Choroid plexus epithelial cell (primary cell): ENCODE measurements at regions not wholly inside any gene's neighbourhood (a gene's known extent, or its start where the extent isn't known, plus 50 kb on each side); places are given as distances from the start of the nearest gene placed in this dataset.

Experiments
- DNase-seq: peaks from one replicate; pipeline ENCODE4 v3.0.0-alpha.2; 2010; ENCODE audit warnings: low read depth
- H3K4me3 ChIP-seq: 2 replicates; pipeline ENCODE4 v1.5.1; 2011; ENCODE audit warnings: low read depth, mild to moderate bottlenecking, control low read depth, low read length, moderate library complexity
- CTCF ChIP-seq: conservative IDR thresholded peaks from 2 replicates; pipeline ENCODE4 v1.5.1; 2011; ENCODE audit warnings: low read depth, mild to moderate bottlenecking, control low read depth, inconsistent platforms, low read length, moderate library complexity

- no peak for TF ChIP-seq CTCF
- no peak overlapping the region for H3K4me3 ChIP-seq
- peak; percentile 85 for DNase-seq
Measured at GRCh38 chr2:47309952-47310800, 58.9 kb upstream of the EPCAM start.

- H3K4me3 ChIP-seq = no peak overlapping the region
- no peak for DNase-seq
- TF ChIP-seq CTCF = no peak
Measured at GRCh38 chr2:47309472-47309951, 59.6 kb upstream of the EPCAM start.

DNA sequence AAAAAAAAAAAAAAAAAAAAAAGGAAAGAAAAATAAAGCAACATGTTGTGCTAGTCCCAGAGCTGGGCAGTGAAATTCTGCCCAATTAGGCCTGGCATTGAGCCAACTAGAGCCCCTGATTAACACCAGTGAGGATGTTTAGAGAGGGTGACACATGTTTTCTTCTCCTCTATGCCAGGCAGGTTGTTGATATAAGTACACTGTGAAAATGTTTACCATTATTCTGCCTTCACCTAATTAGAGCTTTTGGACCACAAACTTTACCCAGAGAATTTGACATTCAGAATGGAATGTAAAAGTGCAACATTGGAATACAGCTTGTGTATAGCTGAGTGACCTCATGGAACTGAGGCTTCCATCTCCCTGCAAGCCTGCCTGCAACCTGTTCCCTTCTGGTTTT, 62.0 kb upstream of the EPCAM start:
- H3K4me3 ChIP-seq = no peak overlapping the region
- DNase-seq = peak; percentile 55
- TF ChIP-seq CTCF = no peak

DNA sequence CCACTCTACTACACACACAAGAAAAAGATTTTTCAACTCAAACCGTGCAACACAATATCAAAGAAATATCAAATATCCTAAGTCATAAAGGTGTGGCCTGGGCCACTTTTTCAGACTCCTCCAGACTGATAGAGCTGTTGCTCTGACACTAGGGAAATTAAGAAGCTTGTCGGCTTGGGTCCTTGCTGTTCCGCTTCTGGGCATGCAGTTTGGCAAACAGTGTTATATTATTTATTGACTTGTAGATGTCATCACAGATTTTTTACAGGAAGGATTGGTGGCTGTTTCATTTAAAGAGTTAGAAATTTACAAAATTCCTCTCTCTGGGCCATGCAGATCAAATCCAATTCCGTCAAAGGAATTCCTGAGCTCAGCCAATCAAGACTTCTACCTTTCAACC, 64.5 kb upstream of the EPCAM start:
- no peak for DNase-seq
- TF ChIP-seq CTCF = no peak
- no peak overlapping the region for H3K4me3 ChIP-seq

GRCh38 chr2:47303341-47304148, 65.6 kb upstream of the EPCAM start:
- DNase-seq = peak; percentile 39
- H3K4me3 ChIP-seq = no peak overlapping the region
- no peak for TF ChIP-seq CTCF

GRCh38 chr2:47302308-47302707, 66.8 kb upstream of the EPCAM start:
- DNase-seq = no peak
- no peak overlapping the region for H3K4me3 ChIP-seq
- no peak for TF ChIP-seq CTCF
